22Rv1 (cell line): ENCODE measurements at regions not wholly inside any gene's neighbourhood (a gene's known extent, or its start where the extent isn't known, plus 50 kb on each side); places are given as distances from the start of the nearest gene placed in this dataset.

Experiments used
- ZFX ChIP-seq: fragments of 450-650 bp; IDR thresholded peaks from 2 replicates; pipeline ENCODE4 v1.6.1; 2017; ENCODE audit warnings: antibody characterized with exemption, borderline replicate concordance
- TF ChIP-seq, protein P1 (sequence below): fragments of 450-650 bp; IDR thresholded peaks from 2 replicates; pipeline ENCODE4 v1.5.1; 2017; ENCODE audit warnings: mild to moderate bottlenecking

DNA sequence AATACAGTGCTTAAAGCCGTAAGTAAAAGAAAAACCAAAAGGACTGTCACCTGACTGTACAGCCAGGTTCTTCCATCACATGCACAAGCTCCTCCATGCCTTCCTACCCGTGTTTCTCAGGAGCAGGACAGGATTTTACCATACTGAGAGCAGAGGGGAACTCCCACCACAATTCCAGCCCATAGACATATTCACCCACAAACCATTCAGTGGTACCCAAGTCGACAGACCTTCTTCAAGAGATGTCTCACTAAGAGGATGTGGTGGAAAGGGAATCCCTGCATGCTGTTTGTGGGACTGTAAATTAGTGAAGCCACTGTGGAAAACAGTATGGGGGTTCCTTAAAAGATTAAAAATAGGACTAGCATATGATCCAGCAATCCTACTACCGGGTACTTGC lies 66.9 kb upstream of the DOCK9 start:
- TF ChIP-seq, protein P1, sequence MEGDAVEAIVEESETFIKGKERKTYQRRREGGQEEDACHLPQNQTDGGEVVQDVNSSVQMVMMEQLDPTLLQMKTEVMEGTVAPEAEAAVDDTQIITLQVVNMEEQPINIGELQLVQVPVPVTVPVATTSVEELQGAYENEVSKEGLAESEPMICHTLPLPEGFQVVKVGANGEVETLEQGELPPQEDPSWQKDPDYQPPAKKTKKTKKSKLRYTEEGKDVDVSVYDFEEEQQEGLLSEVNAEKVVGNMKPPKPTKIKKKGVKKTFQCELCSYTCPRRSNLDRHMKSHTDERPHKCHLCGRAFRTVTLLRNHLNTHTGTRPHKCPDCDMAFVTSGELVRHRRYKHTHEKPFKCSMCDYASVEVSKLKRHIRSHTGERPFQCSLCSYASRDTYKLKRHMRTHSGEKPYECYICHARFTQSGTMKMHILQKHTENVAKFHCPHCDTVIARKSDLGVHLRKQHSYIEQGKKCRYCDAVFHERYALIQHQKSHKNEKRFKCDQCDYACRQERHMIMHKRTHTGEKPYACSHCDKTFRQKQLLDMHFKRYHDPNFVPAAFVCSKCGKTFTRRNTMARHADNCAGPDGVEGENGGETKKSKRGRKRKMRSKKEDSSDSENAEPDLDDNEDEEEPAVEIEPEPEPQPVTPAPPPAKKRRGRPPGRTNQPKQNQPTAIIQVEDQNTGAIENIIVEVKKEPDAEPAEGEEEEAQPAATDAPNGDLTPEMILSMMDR: no peak
- TF ChIP-seq ZFX: no peak
